ENCODE measurements at regions not wholly inside any gene's neighbourhood (a gene's known extent, or its start where the extent isn't known, plus 50 kb on each side); places are given as distances from the start of the nearest gene placed in this dataset.

- CTCF ChIA-PET = no interaction called here
- peaks cover 15% of the 10 kb centered on the region; the same call in 1 of the 2 replicates for H3K4me1 Mint-ChIP-seq
- POLR2A ChIA-PET = no interaction called here
- ATAC-seq (no peak), DNase-seq (ENCODE audit: low spot score) (no peak)
- H3K4me3 Mint-ChIP-seq = no peak overlapping the region
- peaks cover 21% of the 10 kb centered on the region for H3K9me3 Mint-ChIP-seq
- TF ChIP-seq NR3C1 (CRISPR knock-in tag; conservative IDR thresholded peaks at IDR 0.05; ENCODE audit: low read depth) (no peak), SMAD3 (CRISPR knock-in tag; IDR thresholded peaks at IDR 0.05; ENCODE audit: borderline replicate concordance) (no peak), ZNF317 (CRISPR knock-in tag; IDR thresholded peaks at IDR 0.05; ENCODE audit: borderline replicate concordance, low read depth) (no peak), ZNF532 (CRISPR knock-in tag; IDR thresholded peaks at IDR 0.05; ENCODE audit: borderline replicate concordance) (no peak), ZNF138 (CRISPR knock-in tag; conservative IDR thresholded peaks at IDR 0.05) (no peak), FOXP1 (CRISPR knock-in tag; IDR thresholded peaks at IDR 0.05; ENCODE audit: borderline replicate concordance) (no peak), TEAD1 (CRISPR knock-in tag; IDR thresholded peaks at IDR 0.05) (no peak), NR1H2 (CRISPR knock-in tag; IDR thresholded peaks at IDR 0.05) (no peak), MXD4 (CRISPR knock-in tag; IDR thresholded peaks at IDR 0.05; ENCODE audit: borderline replicate concordance) (no peak), NFE2L1 (CRISPR knock-in tag; IDR thresholded peaks at IDR 0.05) (no peak), IRF1 (CRISPR knock-in tag; IDR thresholded peaks at IDR 0.05) (no peak), GABPB1 (CRISPR knock-in tag; IDR thresholded peaks at IDR 0.05) (no peak), PREB (CRISPR knock-in tag; IDR thresholded peaks at IDR 0.05; ENCODE audit: borderline replicate concordance) (no peak), CDX4 (CRISPR knock-in tag; IDR thresholded peaks at IDR 0.05; ENCODE audit: borderline replicate concordance) (no peak), NR2C2 (CRISPR knock-in tag; IDR thresholded peaks at IDR 0.05) (no peak)
- TF ChIP-seq, protein P1, sequence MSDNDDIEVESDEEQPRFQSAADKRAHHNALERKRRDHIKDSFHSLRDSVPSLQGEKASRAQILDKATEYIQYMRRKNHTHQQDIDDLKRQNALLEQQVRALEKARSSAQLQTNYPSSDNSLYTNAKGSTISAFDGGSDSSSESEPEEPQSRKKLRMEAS (CRISPR knock-in tag; IDR thresholded peaks at IDR 0.05) = no peak
- H3K27me3 Mint-ChIP-seq (ENCODE audit: low read depth) = no peaks in the 10 kb centered on the region
- no peak overlapping the region for H3K27ac Mint-ChIP-seq
- H3K36me3 Mint-ChIP-seq = 0 out of 2 replicates have a peak, but pooled peaks cover 3% of the 10 kb centered on the region
These were observed 155.3 kb downstream of the IRS2 start for GRCh38 chr13:109631069-109631468.

DNA sequence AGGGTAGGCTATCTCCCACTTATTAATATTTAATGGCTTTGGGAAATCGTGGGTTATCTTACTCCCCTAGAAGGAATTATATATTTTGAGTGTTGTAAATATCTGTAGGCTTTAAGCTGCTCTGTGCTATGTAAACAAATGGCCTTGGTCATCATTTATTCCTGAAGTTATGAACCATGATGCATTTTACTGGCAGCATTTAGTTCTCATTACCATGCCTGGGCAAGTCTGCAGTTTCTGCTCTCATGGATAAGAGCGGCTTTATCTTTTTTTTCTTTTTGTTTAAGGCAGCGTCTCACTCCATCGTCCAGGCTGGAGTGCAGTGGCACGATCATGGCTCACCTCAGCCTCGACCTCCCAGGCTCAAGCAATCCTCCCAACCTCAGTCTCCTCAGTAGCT, 156.1 kb downstream of the IRS2 start:
- TF ChIP-seq CDX4 (CRISPR knock-in tag; IDR thresholded peaks at IDR 0.05; ENCODE audit: borderline replicate concordance) (no peak), ZSCAN18 (CRISPR knock-in tag; IDR thresholded peaks at IDR 0.05) (no peak), MYBL2 (CRISPR knock-in tag; IDR thresholded peaks at IDR 0.05) (no peak), FOXJ3 (CRISPR knock-in tag; IDR thresholded peaks at IDR 0.05; ENCODE audit: borderline replicate concordance) (no peak), IRF2 (CRISPR knock-in tag; IDR thresholded peaks at IDR 0.05; ENCODE audit: borderline replicate concordance, low read depth) (no peak), JAZF1 (CRISPR knock-in tag; IDR thresholded peaks at IDR 0.05) (no peak), TEAD1 (CRISPR knock-in tag; IDR thresholded peaks at IDR 0.05) (no peak), SMAD3 (CRISPR knock-in tag; IDR thresholded peaks at IDR 0.05; ENCODE audit: borderline replicate concordance) (no peak), ZNF138 (CRISPR knock-in tag; conservative IDR thresholded peaks at IDR 0.05) (no peak), NR1H2 (CRISPR knock-in tag; IDR thresholded peaks at IDR 0.05) (no peak)
- TF ChIP-seq, protein P2, sequence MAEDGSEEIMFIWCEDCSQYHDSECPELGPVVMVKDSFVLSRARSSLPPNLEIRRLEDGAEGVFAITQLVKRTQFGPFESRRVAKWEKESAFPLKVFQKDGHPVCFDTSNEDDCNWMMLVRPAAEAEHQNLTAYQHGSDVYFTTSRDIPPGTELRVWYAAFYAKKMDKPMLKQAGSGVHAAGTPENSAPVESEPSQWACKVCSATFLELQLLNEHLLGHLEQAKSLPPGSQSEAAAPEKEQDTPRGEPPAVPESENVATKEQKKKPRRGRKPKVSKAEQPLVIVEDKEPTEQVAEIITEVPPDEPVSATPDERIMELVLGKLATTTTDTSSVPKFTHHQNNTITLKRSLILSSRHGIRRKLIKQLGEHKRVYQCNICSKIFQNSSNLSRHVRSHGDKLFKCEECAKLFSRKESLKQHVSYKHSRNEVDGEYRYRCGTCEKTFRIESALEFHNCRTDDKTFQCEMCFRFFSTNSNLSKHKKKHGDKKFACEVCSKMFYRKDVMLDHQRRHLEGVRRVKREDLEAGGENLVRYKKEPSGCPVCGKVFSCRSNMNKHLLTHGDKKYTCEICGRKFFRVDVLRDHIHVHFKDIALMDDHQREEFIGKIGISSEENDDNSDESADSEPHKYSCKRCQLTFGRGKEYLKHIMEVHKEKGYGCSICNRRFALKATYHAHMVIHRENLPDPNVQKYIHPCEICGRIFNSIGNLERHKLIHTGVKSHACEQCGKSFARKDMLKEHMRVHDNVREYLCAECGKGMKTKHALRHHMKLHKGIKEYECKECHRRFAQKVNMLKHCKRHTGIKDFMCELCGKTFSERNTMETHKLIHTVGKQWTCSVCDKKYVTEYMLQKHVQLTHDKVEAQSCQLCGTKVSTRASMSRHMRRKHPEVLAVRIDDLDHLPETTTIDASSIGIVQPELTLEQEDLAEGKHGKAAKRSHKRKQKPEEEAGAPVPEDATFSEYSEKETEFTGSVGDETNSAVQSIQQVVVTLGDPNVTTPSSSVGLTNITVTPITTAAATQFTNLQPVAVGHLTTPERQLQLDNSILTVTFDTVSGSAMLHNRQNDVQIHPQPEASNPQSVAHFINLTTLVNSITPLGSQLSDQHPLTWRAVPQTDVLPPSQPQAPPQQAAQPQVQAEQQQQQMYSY (CRISPR knock-in tag; IDR thresholded peaks at IDR 0.05) = no peak
- no peak for DNase-seq (ENCODE audit: low spot score)
- Mint-ChIP-seq H3K9me3 (peaks cover 19% of the 10 kb centered on the region), H3K4me1 (peaks cover 15% of the 10 kb centered on the region; the same call in 1 of the 2 replicates), H3K36me3 (0 out of 2 replicates have a peak, but pooled peaks cover 3% of the 10 kb centered on the region), H3K27me3 (ENCODE audit: low read depth) (no peaks in the 10 kb centered on the region), H3K27ac (no peak overlapping the region), H3K4me3 (no peak overlapping the region)
- ATAC-seq = no peak
- ChIA-PET CTCF (no interaction called here), POLR2A (no interaction called here)
